SIG-M5 treated with dmso at 0.1 percent for 504 hours (cell line): ENCODE measurements at regions not wholly inside any gene's neighbourhood (a gene's known extent, or its start where the extent isn't known, plus 50 kb on each side); places are given as distances from the start of the nearest gene placed in this dataset.

Experiments used
- DNase-seq: peaks from one replicate; lab custom pipeline; 2025; ENCODE audit not compliant: unreplicated experiment; lab: John Stamatoyannopoulos, UW

GRCh38 chr4:127080141-127080540 lies 552.6 kb upstream of the INTU start:
- no peak for DNase-seq

GRCh38 chr4:127081041-127081440 lies 551.7 kb upstream of the INTU start:
- no peak for DNase-seq

DNA sequence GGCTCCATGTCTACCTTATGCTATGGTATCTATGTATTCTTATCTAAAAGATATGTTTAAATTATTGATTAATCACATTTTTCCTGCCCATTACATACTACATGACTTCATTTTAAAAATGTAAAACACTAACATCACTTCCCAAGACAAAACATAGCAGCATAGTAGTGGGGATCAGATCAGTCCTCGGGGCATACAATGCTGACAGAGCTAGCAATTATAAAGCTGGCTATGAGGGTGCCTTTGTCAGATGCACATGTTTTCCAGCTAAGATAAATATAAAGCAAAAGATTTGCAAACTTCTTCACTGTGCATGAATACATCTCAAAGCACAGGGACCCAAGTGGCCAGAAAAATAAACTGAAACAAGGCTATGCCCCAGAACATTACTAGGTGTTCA lies 549.8 kb upstream of the INTU start:
- DNase-seq = no peak

DNA sequence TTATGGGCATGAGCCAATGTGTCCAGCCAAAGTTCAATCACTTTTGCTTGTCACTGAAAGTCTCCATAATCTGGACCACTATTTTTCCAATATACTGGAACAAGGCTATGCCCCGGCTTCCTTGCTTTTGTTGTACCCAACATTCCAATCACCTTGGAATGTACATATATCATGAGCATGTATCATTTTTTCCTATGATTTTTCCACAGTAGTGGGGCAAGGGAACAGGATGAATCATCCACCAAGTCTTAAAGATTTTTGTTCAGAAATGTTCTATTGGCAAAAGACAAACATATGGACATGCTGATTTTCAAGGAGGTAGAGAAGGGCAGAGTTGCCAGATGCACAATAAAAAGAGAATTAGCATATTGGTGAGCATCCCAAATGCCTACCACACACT lies 548.1 kb upstream of the INTU start:
- DNase-seq = no peak

- DNase-seq = no peak
Measured at GRCh38 chr4:127097061-127097460, 535.7 kb upstream of the INTU start.

- no peak for DNase-seq
Measured at GRCh38 chr4:127102361-127102760, 530.4 kb upstream of the INTU start.

DNA sequence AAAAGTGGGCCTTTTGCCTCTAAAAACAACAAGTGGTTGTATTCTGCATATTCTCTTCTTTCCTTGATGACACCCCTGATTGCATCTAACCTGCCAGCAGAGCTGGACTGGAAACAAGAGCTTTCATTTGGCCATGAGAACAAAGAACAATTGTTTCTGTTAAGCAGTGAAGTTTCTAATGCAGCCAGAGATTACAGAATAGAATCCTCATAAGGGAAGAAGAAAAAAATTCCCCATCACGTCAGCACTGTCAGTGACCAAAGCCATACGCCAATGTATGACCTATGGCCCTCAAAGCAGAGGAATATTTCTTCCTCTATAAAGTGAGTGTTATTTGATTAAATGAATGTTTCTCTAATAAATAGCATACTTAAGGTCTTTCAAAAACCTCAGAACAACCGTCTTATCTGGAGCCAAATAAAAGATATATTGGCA lies 529.1 kb upstream of the INTU start:
- DNase-seq = no peak

- DNase-seq = no peak
Measured at GRCh38 chr4:127113844-127114362, 518.9 kb upstream of the INTU start.

- DNase-seq = no peak
Measured at GRCh38 chr4:127118681-127119080, 514.1 kb upstream of the INTU start.

GRCh38 chr4:127120441-127121090 lies 512.2 kb upstream of the INTU start:
- no peak for DNase-seq

GRCh38 chr4:127124919-127125318 lies 507.8 kb upstream of the INTU start:
- DNase-seq = no peak

GRCh38 chr4:127126718-127127117 lies 506.0 kb upstream of the INTU start:
- DNase-seq = no peak

GRCh38 chr4:127131527-127131926 lies 501.2 kb upstream of the INTU start:
- no peak for DNase-seq

DNA sequence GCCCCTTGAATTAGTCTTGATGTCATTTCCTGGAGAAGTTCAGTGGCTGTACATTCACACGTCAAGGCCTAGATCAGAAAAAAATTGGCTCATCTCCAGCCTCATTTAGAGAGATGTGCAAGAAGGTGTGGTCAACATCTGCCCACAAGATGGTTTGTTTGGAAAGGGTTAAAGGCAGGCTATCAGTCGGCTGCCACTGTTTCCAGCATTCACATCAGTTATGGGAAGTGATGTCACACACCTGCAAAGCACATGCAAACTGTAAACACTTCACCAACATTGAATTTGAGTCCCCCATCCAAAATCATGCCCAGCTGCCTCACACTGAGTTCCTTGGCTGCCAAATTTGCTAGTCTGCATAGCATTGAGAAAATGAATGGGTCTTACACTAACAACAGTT lies 498.3 kb upstream of the INTU start:
- no peak for DNase-seq

DNA sequence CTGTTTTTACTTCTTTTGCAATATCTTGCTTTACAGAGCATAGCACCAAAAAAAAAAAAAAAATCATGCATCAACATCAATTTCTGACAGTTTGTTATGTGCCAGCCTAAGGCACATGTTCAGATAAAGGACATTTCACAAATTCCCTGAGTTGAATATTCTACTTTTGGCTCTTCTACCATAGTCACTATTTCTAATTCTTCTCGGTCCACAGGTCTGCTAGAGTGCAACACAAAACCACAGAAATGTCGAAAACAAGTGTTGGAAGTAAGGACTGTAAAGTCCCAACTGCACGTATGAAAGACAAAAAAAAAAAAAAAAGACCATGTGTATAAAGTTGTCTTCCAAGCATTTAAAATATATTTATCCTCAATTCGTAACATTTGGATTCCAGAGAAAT lies 494.2 kb upstream of the INTU start:
- DNase-seq = no peak

- DNase-seq = no peak
Measured at GRCh38 chr4:127139788-127140286, 492.9 kb upstream of the INTU start.

GRCh38 chr4:127140306-127140705 lies 492.5 kb upstream of the INTU start:
- no peak for DNase-seq

GRCh38 chr4:127141856-127142255 lies 490.9 kb upstream of the INTU start:
- DNase-seq = no peak

- DNase-seq = no peak
Measured at GRCh38 chr4:127143460-127144195, 489.1 kb upstream of the INTU start.

DNA sequence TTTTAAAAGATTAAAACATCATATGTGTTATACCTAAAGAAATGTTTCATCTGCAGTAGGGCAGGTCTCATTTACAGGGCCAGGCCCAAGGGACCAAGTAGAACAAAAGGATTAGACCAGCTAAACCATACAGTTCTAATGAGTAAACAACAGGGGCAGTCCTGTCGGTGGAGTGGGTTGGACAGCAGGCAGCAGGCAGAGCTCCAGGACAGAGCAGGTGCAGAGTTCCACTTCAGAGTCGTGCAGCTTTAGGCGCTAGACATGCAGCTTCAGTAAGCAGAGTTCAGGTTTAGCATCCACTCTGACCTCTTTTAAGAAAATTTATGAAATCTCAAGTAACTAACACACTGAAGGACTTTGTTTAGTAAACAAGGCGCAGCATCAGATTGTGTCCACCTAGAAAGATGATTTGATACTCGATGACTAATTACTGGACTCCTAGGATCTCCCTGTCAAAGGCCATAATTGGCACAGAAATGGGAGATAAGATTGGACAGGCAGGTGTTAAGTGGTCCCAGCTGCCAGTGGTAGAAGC lies 487.7 kb upstream of the INTU start:
- no peak for DNase-seq

DNA sequence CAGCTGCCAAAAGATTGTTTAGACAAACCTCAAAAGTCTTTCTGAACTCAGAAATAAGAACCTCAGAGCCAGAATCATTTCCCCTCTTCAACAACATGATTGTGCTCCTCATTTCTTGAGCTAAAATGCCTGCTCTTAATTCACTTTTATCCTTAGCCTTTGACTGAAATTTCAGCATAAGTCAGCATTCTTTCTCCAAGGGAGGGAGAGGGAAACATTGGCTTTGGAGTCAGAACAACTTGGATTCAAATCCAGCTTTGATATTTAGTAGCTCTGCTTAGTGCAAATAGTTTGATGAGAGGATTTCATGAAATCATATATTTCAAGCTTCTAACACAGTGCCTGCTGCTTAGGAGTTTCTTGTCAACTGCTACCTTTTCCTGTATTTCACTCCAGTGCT lies 484.6 kb upstream of the INTU start:
- no peak for DNase-seq

GRCh38 chr4:127149086-127149485 lies 483.7 kb upstream of the INTU start:
- DNase-seq = no peak
